ENCODE measurements at regions not wholly inside any gene's neighbourhood (a gene's known extent, or its start where the extent isn't known, plus 50 kb on each side); places are given as distances from the start of the nearest gene placed in this dataset.

- Histone ChIP-seq H3K4me1 (ENCODE audit: low read length) (peaks cover 14% of the 10 kb centered on the region), H2AFZ (ENCODE audit: low read depth, low read length) (no peak overlapping the region), H3K9ac (ENCODE audit: low read length) (no peak overlapping the region), H3K4me2 (ENCODE audit: low read length) (no peak overlapping the region), H4K20me1 (ENCODE audit: insufficient read depth, low read length) (no peaks in the 10 kb centered on the region), H3K9me3 (ENCODE audit: insufficient read depth, low read length) (no peaks in the 10 kb centered on the region), H3K27ac (ENCODE audit: low read length) (no peak overlapping the region), H3K27me3 (ENCODE audit: low read depth, low read length) (no peaks in the 10 kb centered on the region), H3K79me2 (ENCODE audit: low read length) (no peaks in the 10 kb centered on the region), H3K36me3 (replicated peaks; ENCODE audit: low read depth, low read length) (peaks cover 10% of the 10 kb centered on the region), H3K4me3 (ENCODE audit: low read length) (no peak overlapping the region)
- TF ChIP-seq EZH2phosphoT487 (IDR thresholded peaks at IDR 0.05; ENCODE audit: low read depth) (no peak), CTCF (IDR thresholded peaks at IDR 0.05; ENCODE audit: low read depth, low read length) (no peak)
These were observed 394.9 kb upstream of the PTGER4 start for GRCh38 chr5:40284863-40285262.

- Histone ChIP-seq H3K36me3 (replicated peaks; ENCODE audit: low read depth, low read length) (peaks cover 10% of the 10 kb centered on the region), H3K27ac (ENCODE audit: low read length) (peak overlapping the region; percentile 100), H4K20me1 (ENCODE audit: insufficient read depth, low read length) (no peaks in the 10 kb centered on the region), H3K9ac (ENCODE audit: low read length) (peak overlapping the region; percentile 72; the same call in 1 of the 2 replicates), H3K4me2 (ENCODE audit: low read length) (peak overlapping the region; percentile 72), H3K4me1 (ENCODE audit: low read length) (peaks cover 72% of the 10 kb centered on the region), H3K79me2 (ENCODE audit: low read length) (no peaks in the 10 kb centered on the region), H3K27me3 (ENCODE audit: low read depth, low read length) (no peaks in the 10 kb centered on the region), H2AFZ (ENCODE audit: low read depth, low read length) (no peak overlapping the region), H3K4me3 (ENCODE audit: low read length) (peak overlapping the region; percentile 51; the same call in 1 of the 2 replicates), H3K9me3 (ENCODE audit: insufficient read depth, low read length) (no peaks in the 10 kb centered on the region)
- TF ChIP-seq EZH2phosphoT487 (IDR thresholded peaks at IDR 0.05; ENCODE audit: low read depth) (no peak), CTCF (IDR thresholded peaks at IDR 0.05; ENCODE audit: low read depth, low read length) (no peak)
These were observed 400.8 kb upstream of the PTGER4 start for GRCh38 chr5:40278881-40279280.

- TF ChIP-seq EZH2phosphoT487 (IDR thresholded peaks at IDR 0.05; ENCODE audit: low read depth) (no peak), CTCF (IDR thresholded peaks at IDR 0.05; ENCODE audit: low read depth, low read length) (no peak)
- Histone ChIP-seq H3K4me2 (ENCODE audit: low read length) (peak overlapping the region; percentile 83), H3K27me3 (ENCODE audit: low read depth, low read length) (no peaks in the 10 kb centered on the region), H3K4me1 (ENCODE audit: low read length) (peaks cover 72% of the 10 kb centered on the region), H3K79me2 (ENCODE audit: low read length) (no peaks in the 10 kb centered on the region), H3K9ac (ENCODE audit: low read length) (peak overlapping the region; percentile 72), H3K27ac (ENCODE audit: low read length) (peak overlapping the region; percentile 100), H4K20me1 (ENCODE audit: insufficient read depth, low read length) (no peaks in the 10 kb centered on the region), H3K36me3 (replicated peaks; ENCODE audit: low read depth, low read length) (peaks cover 10% of the 10 kb centered on the region), H3K9me3 (ENCODE audit: insufficient read depth, low read length) (no peaks in the 10 kb centered on the region), H3K4me3 (ENCODE audit: low read length) (peak overlapping the region; percentile 51), H2AFZ (ENCODE audit: low read depth, low read length) (no peak overlapping the region)
These were observed 402.4 kb upstream of the PTGER4 start for GRCh38 chr5:40277161-40277906.

- H3K27ac ChIP-seq (ENCODE audit: low read length) = peak overlapping the region; percentile 100
- H3K9ac ChIP-seq (ENCODE audit: low read length) = peak overlapping the region; percentile 76
- no peaks in the 10 kb centered on the region for H4K20me1 ChIP-seq (ENCODE audit: insufficient read depth, low read length)
- H3K27me3 ChIP-seq (ENCODE audit: low read depth, low read length) = no peaks in the 10 kb centered on the region
- H3K4me2 ChIP-seq (ENCODE audit: low read length) = peak overlapping the region; percentile 83
- H3K79me2 ChIP-seq (ENCODE audit: low read length) = no peaks in the 10 kb centered on the region
- peaks cover 10% of the 10 kb centered on the region for H3K36me3 ChIP-seq (replicated peaks; ENCODE audit: low read depth, low read length)
- TF ChIP-seq CTCF (IDR thresholded peaks at IDR 0.05; ENCODE audit: low read depth, low read length) = no peak
- no peak for TF ChIP-seq EZH2phosphoT487 (IDR thresholded peaks at IDR 0.05; ENCODE audit: low read depth)
- peak overlapping the region; percentile 55 for H3K4me3 ChIP-seq (ENCODE audit: low read length)
- H3K9me3 ChIP-seq (ENCODE audit: insufficient read depth, low read length) = no peaks in the 10 kb centered on the region
- H3K4me1 ChIP-seq (ENCODE audit: low read length) = peaks cover 72% of the 10 kb centered on the region
- H2AFZ ChIP-seq (ENCODE audit: low read depth, low read length) = no peak overlapping the region
These were observed 403.2 kb upstream of the PTGER4 start for GRCh38 chr5:40276426-40277102.

All from OCI-LY3 (cell line).